IPS-15b (cell line): ENCODE measurements at regions not wholly inside any gene's neighbourhood (a gene's known extent, or its start where the extent isn't known, plus 50 kb on each side); places are given as distances from the start of the nearest gene placed in this dataset.

ENCODE experiments used
- H3K27me3 ChIP-seq: one replicate; pipeline ENCODE4 v1.6.1; 2013; ENCODE audit warnings: low read length; ENCODE audit not compliant: control insufficient read depth, insufficient read depth
- H3K36me3 ChIP-seq: one replicate; pipeline ENCODE4 v1.6.1; 2013; ENCODE audit warnings: low read length; ENCODE audit not compliant: control insufficient read depth, insufficient read depth
- H3K4me1 ChIP-seq: one replicate; pipeline ENCODE4 v1.6.1; 2013; ENCODE audit warnings: mild to moderate bottlenecking, low read length; ENCODE audit not compliant: control insufficient read depth, insufficient read depth
- H3K4me3 ChIP-seq: one replicate; pipeline ENCODE4 v1.5.1; 2013; ENCODE audit warnings: low read depth, low read length
- H3K9ac ChIP-seq: one replicate; pipeline ENCODE4 v1.6.1; 2013; ENCODE audit warnings: low read depth, mild to moderate bottlenecking, low read length
- H3K9me3 ChIP-seq: one replicate; pipeline ENCODE4 v1.6.1; 2013; ENCODE audit warnings: mild to moderate bottlenecking, low read length; ENCODE audit not compliant: control insufficient read depth, insufficient read depth

GRCh38 chr12:68453278-68453677 is 121.1 kb upstream of the MDM1 start:
- peaks cover 13% of the 10 kb centered on the region for H3K4me1 ChIP-seq
- no peaks in the 10 kb centered on the region for H3K36me3 ChIP-seq
- no peaks in the 10 kb centered on the region for H3K9me3 ChIP-seq
- H3K4me3 ChIP-seq = no peak overlapping the region
- H3K27me3 ChIP-seq = no peaks in the 10 kb centered on the region
- H3K9ac ChIP-seq = no peak overlapping the region

- no peaks in the 10 kb centered on the region for H3K27me3 ChIP-seq
- no peak overlapping the region for H3K4me3 ChIP-seq
- peaks cover 10% of the 10 kb centered on the region for H3K4me1 ChIP-seq
- no peak overlapping the region for H3K9ac ChIP-seq
- H3K9me3 ChIP-seq = no peaks in the 10 kb centered on the region
- no peaks in the 10 kb centered on the region for H3K36me3 ChIP-seq
Measured at GRCh38 chr12:68453876-68454275, 121.7 kb upstream of the MDM1 start.

- no peak overlapping the region for H3K4me3 ChIP-seq
- no peaks in the 10 kb centered on the region for H3K9me3 ChIP-seq
- H3K9ac ChIP-seq = no peak overlapping the region
- peaks cover 10% of the 10 kb centered on the region for H3K4me1 ChIP-seq
- H3K36me3 ChIP-seq = no peaks in the 10 kb centered on the region
- H3K27me3 ChIP-seq = no peaks in the 10 kb centered on the region
Measured at GRCh38 chr12:68454892-68455291, 122.7 kb upstream of the MDM1 start.

- Histone ChIP-seq H3K4me1 (peaks cover 10% of the 10 kb centered on the region), H3K27me3 (no peaks in the 10 kb centered on the region), H3K9me3 (no peaks in the 10 kb centered on the region), H3K36me3 (no peaks in the 10 kb centered on the region), H3K9ac (no peak overlapping the region), H3K4me3 (no peak overlapping the region)
Measured at GRCh38 chr12:68455691-68456345, 123.7 kb upstream of the MDM1 start.

GRCh38 chr12:68458866-68459265 is 126.7 kb upstream of the MDM1 start:
- Histone ChIP-seq H3K27me3 (no peaks in the 10 kb centered on the region), H3K4me1 (peaks cover 2% of the 10 kb centered on the region), H3K9ac (no peak overlapping the region), H3K9me3 (no peaks in the 10 kb centered on the region), H3K36me3 (no peaks in the 10 kb centered on the region), H3K4me3 (no peak overlapping the region)

- no peak overlapping the region for H3K9ac ChIP-seq
- no peak overlapping the region for H3K4me3 ChIP-seq
- H3K27me3 ChIP-seq = no peaks in the 10 kb centered on the region
- H3K4me1 ChIP-seq = no peaks in the 10 kb centered on the region
- no peaks in the 10 kb centered on the region for H3K36me3 ChIP-seq
- no peaks in the 10 kb centered on the region for H3K9me3 ChIP-seq
Measured at GRCh38 chr12:68460236-68460635, 128.1 kb upstream of the MDM1 start.

GRCh38 chr12:68461645-68462044 is 129.5 kb upstream of the MDM1 start:
- Histone ChIP-seq H3K36me3 (no peaks in the 10 kb centered on the region), H3K9ac (no peak overlapping the region), H3K27me3 (no peaks in the 10 kb centered on the region), H3K4me1 (peaks cover 2% of the 10 kb centered on the region), H3K9me3 (no peaks in the 10 kb centered on the region), H3K4me3 (no peak overlapping the region)

- H3K4me1 ChIP-seq = peaks cover 2% of the 10 kb centered on the region
- H3K27me3 ChIP-seq = no peaks in the 10 kb centered on the region
- H3K36me3 ChIP-seq = no peaks in the 10 kb centered on the region
- H3K9me3 ChIP-seq = no peaks in the 10 kb centered on the region
- H3K4me3 ChIP-seq = no peak overlapping the region
- H3K9ac ChIP-seq = no peak overlapping the region
Measured at GRCh38 chr12:68462803-68463202, 130.6 kb upstream of the MDM1 start.

GRCh38 chr12:68465227-68465626 is 133.1 kb upstream of the MDM1 start:
- Histone ChIP-seq H3K36me3 (no peaks in the 10 kb centered on the region), H3K9me3 (no peaks in the 10 kb centered on the region), H3K27me3 (no peaks in the 10 kb centered on the region), H3K4me3 (no peak overlapping the region), H3K9ac (no peak overlapping the region), H3K4me1 (peaks cover 2% of the 10 kb centered on the region)

GRCh38 chr12:68467514-68467913 is 135.4 kb upstream of the MDM1 start:
- H3K36me3 ChIP-seq = no peaks in the 10 kb centered on the region
- H3K4me1 ChIP-seq = peaks cover 2% of the 10 kb centered on the region

GRCh38 chr12:68468036-68468435 is 135.9 kb upstream of the MDM1 start:
- no peaks in the 10 kb centered on the region for H3K9me3 ChIP-seq
- H3K9ac ChIP-seq = no peak overlapping the region
- no peak overlapping the region for H3K4me3 ChIP-seq
- H3K4me1 ChIP-seq = peaks cover 2% of the 10 kb centered on the region
- H3K27me3 ChIP-seq = no peaks in the 10 kb centered on the region
- H3K36me3 ChIP-seq = no peaks in the 10 kb centered on the region

More at GRCh38 chr12:68467514-68467913, 135.4 kb upstream of the MDM1 start:
- Histone ChIP-seq H3K9me3 (no peaks in the 10 kb centered on the region), H3K9ac (no peak overlapping the region), H3K4me3 (no peak overlapping the region), H3K27me3 (no peaks in the 10 kb centered on the region)

- Histone ChIP-seq H3K4me1 (peaks cover 2% of the 10 kb centered on the region), H3K4me3 (no peak overlapping the region), H3K9ac (no peak overlapping the region), H3K9me3 (no peaks in the 10 kb centered on the region), H3K36me3 (no peaks in the 10 kb centered on the region), H3K27me3 (no peaks in the 10 kb centered on the region)
Measured at GRCh38 chr12:68469113-68469512, 137.0 kb upstream of the MDM1 start.
